ENCODE measurements at regions not wholly inside any gene's neighbourhood (a gene's known extent, or its start where the extent isn't known, plus 50 kb on each side); places are given as distances from the start of the nearest gene placed in this dataset.
A peak's percentile ranks its signal among the peaks of the same experiment; 100 is the strongest.

GRCh38 chr12:97921979-97922722 lies 459.5 kb downstream of the RMST start:
- DNase-seq (ENCODE audit: low read depth in 2 of 3, low spot score in 1 of 3): no peak

- DNase-seq (ENCODE audit: low read depth in 2 of 3, low spot score in 1 of 3): no peak
These were observed 460.9 kb downstream of the RMST start for GRCh38 chr12:97923546-97923945.

- DNase-seq (ENCODE audit: low read depth in 2 of 3, low spot score in 1 of 3): no peak
These were observed 461.5 kb downstream of the RMST start for GRCh38 chr12:97924122-97924521.

- DNase-seq (ENCODE audit: low read depth in 2 of 3, low spot score in 1 of 3): no peak
These were observed 465.4 kb downstream of the RMST start for GRCh38 chr12:97927977-97928376.

- no peak for DNase-seq (ENCODE audit: low read depth in 2 of 3, low spot score in 1 of 3)
These were observed 473.6 kb downstream of the RMST start for GRCh38 chr12:97936165-97936564.

- DNase-seq (ENCODE audit: low read depth in 2 of 3, low spot score in 1 of 3): no peak
These were observed 475.4 kb downstream of the RMST start for GRCh38 chr12:97938031-97938430.

- DNase-seq (ENCODE audit: low read depth in 2 of 3, low spot score in 1 of 3): no peak
These were observed 476.6 kb downstream of the RMST start for GRCh38 chr12:97939156-97939555.

GRCh38 chr12:97940105-97940504 lies 477.5 kb downstream of the RMST start:
- DNase-seq (ENCODE audit: low read depth in 2 of 3, low spot score in 1 of 3): no peak

GRCh38 chr12:97940629-97941028 lies 478.0 kb downstream of the RMST start:
- DNase-seq (ENCODE audit: low read depth in 2 of 3, low spot score in 1 of 3): no peak

- no peak for DNase-seq (ENCODE audit: low read depth in 2 of 3, low spot score in 1 of 3)
These were observed 479.2 kb downstream of the RMST start for GRCh38 chr12:97941686-97942354.

GRCh38 chr12:97943359-97943758 lies 480.8 kb downstream of the RMST start:
- DNase-seq (ENCODE audit: low read depth in 2 of 3, low spot score in 1 of 3): no peak

- no peak for DNase-seq (ENCODE audit: low read depth in 2 of 3, low spot score in 1 of 3)
These were observed 482.0 kb downstream of the RMST start for GRCh38 chr12:97944576-97944975.

- no peak for DNase-seq (ENCODE audit: low read depth in 2 of 3, low spot score in 1 of 3)
These were observed 484.1 kb downstream of the RMST start for GRCh38 chr12:97946701-97947100.

GRCh38 chr12:97948591-97948990 lies 486.0 kb downstream of the RMST start:
- no peak for DNase-seq (ENCODE audit: low read depth in 2 of 3, low spot score in 1 of 3)

- no peak for DNase-seq (ENCODE audit: low read depth in 2 of 3, low spot score in 1 of 3)
These were observed 488.6 kb downstream of the RMST start for GRCh38 chr12:97951239-97951638.

- DNase-seq (ENCODE audit: low read depth in 2 of 3, low spot score in 1 of 3): no peak
These were observed 489.1 kb downstream of the RMST start for GRCh38 chr12:97951717-97952116.

GRCh38 chr12:97957109-97957508 lies 494.5 kb downstream of the RMST start:
- DNase-seq (ENCODE audit: low read depth in 2 of 3, low spot score in 1 of 3): no peak

GRCh38 chr12:97960225-97960624 lies 497.6 kb downstream of the RMST start:
- DNase-seq (ENCODE audit: low read depth in 2 of 3, low spot score in 1 of 3): no peak

GRCh38 chr12:97960741-97961608 lies 498.4 kb downstream of the RMST start:
- peak in 1 of 3 donors; percentile 10 for DNase-seq (ENCODE audit: low read depth in 2 of 3, low spot score in 1 of 3)

GRCh38 chr12:97967831-97968230 lies 505.2 kb downstream of the RMST start:
- no peak for DNase-seq (ENCODE audit: low read depth in 2 of 3, low spot score in 1 of 3)

GRCh38 chr12:97968641-97969197 lies 506.1 kb downstream of the RMST start:
- DNase-seq (ENCODE audit: low read depth in 2 of 3, low spot score in 1 of 3): no peak

All from stimulated activated CD4-positive, alpha-beta T cell treated with anti-CD3 and anti-CD28 coated beads, Interleukin-12 subunit alpha, Interleukin-12 subunit beta, amount 100 ng/mL, for 48 hours (primary cell).